ENCODE measurements at regions not wholly inside any gene's neighbourhood (a gene's known extent, or its start where the extent isn't known, plus 50 kb on each side); places are given as distances from the start of the nearest gene placed in this dataset.
"Not testable (repeated sequence)": the region's sequence is repeated elsewhere in the genome, so short reads cannot be mapped to it uniquely, and the experiment has no call there.

DNA sequence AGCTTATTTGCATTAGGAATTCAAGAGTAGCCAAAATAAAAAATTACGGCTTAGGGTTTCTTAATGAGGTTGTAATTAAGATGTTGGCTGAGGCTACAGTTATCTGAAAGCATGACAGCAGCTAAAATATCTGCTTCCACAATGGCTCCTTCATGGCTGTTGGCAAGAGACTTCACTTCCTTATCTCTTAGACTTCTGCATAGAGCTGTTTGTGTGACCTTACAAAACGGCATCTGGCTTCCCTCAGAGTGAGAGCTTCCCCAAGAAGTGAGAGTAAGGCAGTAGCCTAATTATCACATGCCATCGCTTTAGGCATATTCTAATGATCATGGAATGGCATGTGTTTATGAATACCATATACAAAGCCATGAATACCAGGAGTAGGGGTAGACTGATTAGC lies 57.6 kb downstream of the CCDC59 start:
- WGBS, 2 donors: 17 to 21% methylated on average over 3 of the region's 3 CpGs
- DNase-seq (no peak), ATAC-seq (ENCODE audit: low FRiP score) (no peak)
- H3K4me1 ChIP-seq (ENCODE audit: control insufficient read depth in 1 of 2, insufficient read depth in 2 of 2, low read length in 2 of 2): no peaks in the 10 kb centered on the region
- no peaks in the 10 kb centered on the region for H3K27me3 ChIP-seq (ENCODE audit: control insufficient read depth in 1 of 2, insufficient read depth in 2 of 2, low read length in 1 of 2)
- no peaks in the 10 kb centered on the region for H3K36me3 ChIP-seq (ENCODE audit: control insufficient read depth in 1 of 2, insufficient read depth in 2 of 2, low read length in 1 of 2)
- H3K9me3 ChIP-seq (ENCODE audit: control insufficient read depth, low read length): no peaks in the 10 kb centered on the region
- intact Hi-C loops (cut with DNase I): no loop called here
- no peak overlapping the region for H3K4me3 ChIP-seq (ENCODE audit: low read length in 2 of 2)
- no peak overlapping the region for H3K27ac ChIP-seq (ENCODE audit: low read depth in 1 of 2, low read length in 2 of 2)

DNA sequence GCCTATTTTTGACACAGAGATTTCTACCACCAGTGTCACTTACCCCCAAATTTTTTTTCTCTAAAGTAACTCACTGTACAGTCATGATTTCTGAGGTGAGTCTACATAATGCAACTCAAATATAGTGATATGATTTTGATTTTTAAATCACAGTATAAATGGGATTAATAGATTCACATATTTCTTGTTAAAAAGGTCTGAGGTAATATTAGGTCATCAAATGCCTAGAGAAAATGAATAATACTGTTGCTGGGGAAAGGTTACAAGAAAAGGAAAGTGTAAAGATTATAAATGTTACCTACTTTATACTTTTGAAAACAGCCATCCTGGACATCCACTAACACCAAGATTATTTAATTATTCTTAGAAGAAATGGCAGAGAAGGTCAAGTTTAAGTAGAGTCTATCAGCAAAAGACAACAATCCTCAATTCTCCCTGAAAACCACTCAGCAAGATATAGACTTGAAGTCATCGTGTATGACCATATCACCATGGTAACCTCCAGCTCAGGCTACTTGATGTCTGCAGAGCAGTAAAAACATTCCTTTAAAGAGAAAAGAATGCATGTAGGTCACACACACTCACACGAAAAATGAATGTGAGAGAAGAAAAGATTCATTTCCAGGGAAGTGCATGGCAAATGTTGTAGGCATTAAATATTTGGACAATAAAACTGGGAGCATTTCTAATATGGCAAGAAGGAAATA lies 58.7 kb downstream of the CCDC59 start:
- Histone ChIP-seq H3K4me3 (ENCODE audit: low read length in 2 of 2) (no peak overlapping the region), H3K27me3 (ENCODE audit: control insufficient read depth in 1 of 2, insufficient read depth in 2 of 2, low read length in 1 of 2) (no peaks in the 10 kb centered on the region), H3K4me1 (ENCODE audit: control insufficient read depth in 1 of 2, insufficient read depth in 2 of 2, low read length in 2 of 2) (no peaks in the 10 kb centered on the region), H3K36me3 (ENCODE audit: control insufficient read depth in 1 of 2, insufficient read depth in 2 of 2, low read length in 1 of 2) (no peaks in the 10 kb centered on the region), H3K27ac (ENCODE audit: low read depth in 1 of 2, low read length in 2 of 2) (no peak overlapping the region), H3K9me3 (ENCODE audit: control insufficient read depth, low read length) (no peaks in the 10 kb centered on the region)
- 2 to 4% methylated on average over 2 of the region's 2 CpGs for WGBS, 2 donors
- no peak for ATAC-seq (ENCODE audit: low FRiP score)
- intact Hi-C loops (cut with DNase I): no loop called here
- no peak for DNase-seq

DNA sequence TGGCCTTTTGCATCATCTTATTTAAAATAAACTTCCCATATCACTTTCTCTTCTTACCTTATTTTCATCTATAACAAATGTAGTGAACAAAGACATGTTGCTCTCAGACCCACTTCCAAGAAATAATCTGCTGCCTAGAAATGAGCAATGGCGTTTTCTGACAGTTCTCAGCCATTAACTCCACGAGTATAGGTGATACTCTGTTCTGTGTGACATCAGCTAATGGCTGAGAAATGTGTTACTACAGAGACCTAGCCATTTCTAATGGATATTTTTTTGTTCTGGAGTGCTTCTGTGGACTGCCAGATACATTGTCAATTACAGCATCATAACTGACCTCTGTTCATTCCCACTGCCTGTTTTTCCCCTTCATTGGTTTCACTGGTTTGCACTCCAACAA lies 67.8 kb downstream of the CCDC59 start:
- H3K27ac ChIP-seq (ENCODE audit: low read depth in 1 of 2, low read length in 2 of 2): no peak overlapping the region
- H3K4me3 ChIP-seq (ENCODE audit: low read length in 2 of 2): no peak overlapping the region
- no peaks in the 10 kb centered on the region for H3K27me3 ChIP-seq (ENCODE audit: control insufficient read depth in 1 of 2, insufficient read depth in 2 of 2, low read length in 1 of 2)
- 46 to 53% methylated on average over 2 of the region's 2 CpGs for WGBS, 2 donors
- H3K9me3 ChIP-seq (ENCODE audit: control insufficient read depth, low read length): no peaks in the 10 kb centered on the region
- intact Hi-C loops (cut with DNase I): no loop called here
- H3K4me1 ChIP-seq (ENCODE audit: control insufficient read depth in 1 of 2, insufficient read depth in 2 of 2, low read length in 2 of 2): no peaks in the 10 kb centered on the region
- no peak for ATAC-seq (ENCODE audit: low FRiP score)
- no peak for DNase-seq
- no peaks in the 10 kb centered on the region for H3K36me3 ChIP-seq (ENCODE audit: control insufficient read depth in 1 of 2, insufficient read depth in 2 of 2, low read length in 1 of 2)

DNA sequence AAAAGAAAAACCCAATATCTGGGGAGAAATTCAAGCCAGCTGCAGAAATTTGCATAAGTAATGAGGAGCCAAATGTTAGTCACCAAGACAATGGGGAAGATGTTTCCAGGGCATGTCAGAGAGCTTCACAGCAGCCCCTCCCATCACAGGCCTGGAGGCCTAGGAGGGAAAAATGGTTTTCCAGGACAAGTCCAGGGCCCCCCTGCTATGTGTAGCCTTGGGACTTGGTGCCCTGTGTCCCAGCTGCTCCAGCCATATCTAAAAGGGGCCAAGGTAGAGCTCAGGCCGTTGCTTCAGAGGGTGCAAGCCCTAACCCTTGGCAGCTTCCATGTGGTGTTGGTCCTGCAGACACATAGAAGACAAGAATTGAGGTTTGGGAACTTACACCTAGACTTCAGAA lies 76.9 kb downstream of the CCDC59 start:
- DNase-seq; intact Hi-C loops (cut with DNase I); ATAC-seq (ENCODE audit: low FRiP score); H3K4me1 ChIP-seq (ENCODE audit: control insufficient read depth in 1 of 2, insufficient read depth in 2 of 2, low read length in 2 of 2); H3K9me3 ChIP-seq (ENCODE audit: control insufficient read depth, low read length); H3K36me3 ChIP-seq (ENCODE audit: control insufficient read depth in 1 of 2, insufficient read depth in 2 of 2, low read length in 1 of 2); H3K27ac ChIP-seq (ENCODE audit: low read depth in 1 of 2, low read length in 2 of 2); H3K4me3 ChIP-seq (ENCODE audit: low read length in 2 of 2); H3K27me3 ChIP-seq (ENCODE audit: control insufficient read depth in 1 of 2, insufficient read depth in 2 of 2, low read length in 1 of 2): not testable (repeated sequence)
- 0 to 39% methylated on average over 1 of the region's 1 CpG for WGBS, 2 donors

DNA sequence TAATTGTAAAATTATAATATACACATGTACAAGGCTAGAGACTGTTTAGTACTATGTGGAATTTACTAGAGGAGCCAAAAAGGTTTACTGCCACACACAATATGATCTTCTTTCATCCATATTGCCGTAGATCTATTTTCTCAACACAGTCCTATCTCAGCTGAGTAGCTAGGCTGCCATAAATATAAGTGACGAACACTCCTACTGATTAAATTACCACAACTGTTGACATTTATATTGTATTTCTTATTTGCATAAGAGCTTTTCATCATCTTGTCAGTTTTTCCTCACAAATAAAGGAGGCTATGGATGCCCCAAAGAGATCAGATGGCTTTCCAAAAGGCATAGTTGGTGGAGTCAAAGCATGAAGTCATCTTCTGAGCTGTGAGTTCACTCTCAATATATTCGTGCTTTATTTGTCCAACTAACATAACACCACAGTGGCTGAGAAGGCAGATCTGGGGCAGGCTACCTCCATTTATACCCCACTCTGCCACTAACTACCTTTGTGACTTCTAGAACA lies 78.6 kb downstream of the CCDC59 start:
- intact Hi-C loops (cut with DNase I): no loop called here
- DNase-seq (no peak), ATAC-seq (ENCODE audit: low FRiP score) (no peak)
- peaks cover 2% of the 10 kb centered on the region for H3K9me3 ChIP-seq (ENCODE audit: control insufficient read depth, low read length)
- H3K27ac ChIP-seq (ENCODE audit: low read depth in 1 of 2, low read length in 2 of 2): no peak overlapping the region
- WGBS, 2 donors: 18 to 41% methylated on average over 3 of the region's 3 CpGs
- H3K27me3 ChIP-seq (ENCODE audit: control insufficient read depth in 1 of 2, insufficient read depth in 2 of 2, low read length in 1 of 2): no peaks in the 10 kb centered on the region
- H3K4me3 ChIP-seq (ENCODE audit: low read length in 2 of 2): no peak overlapping the region
- no peaks in the 10 kb centered on the region for H3K4me1 ChIP-seq (ENCODE audit: control insufficient read depth in 1 of 2, insufficient read depth in 2 of 2, low read length in 2 of 2)
- H3K36me3 ChIP-seq (ENCODE audit: control insufficient read depth in 1 of 2, insufficient read depth in 2 of 2, low read length in 1 of 2): no peaks in the 10 kb centered on the region

DNA sequence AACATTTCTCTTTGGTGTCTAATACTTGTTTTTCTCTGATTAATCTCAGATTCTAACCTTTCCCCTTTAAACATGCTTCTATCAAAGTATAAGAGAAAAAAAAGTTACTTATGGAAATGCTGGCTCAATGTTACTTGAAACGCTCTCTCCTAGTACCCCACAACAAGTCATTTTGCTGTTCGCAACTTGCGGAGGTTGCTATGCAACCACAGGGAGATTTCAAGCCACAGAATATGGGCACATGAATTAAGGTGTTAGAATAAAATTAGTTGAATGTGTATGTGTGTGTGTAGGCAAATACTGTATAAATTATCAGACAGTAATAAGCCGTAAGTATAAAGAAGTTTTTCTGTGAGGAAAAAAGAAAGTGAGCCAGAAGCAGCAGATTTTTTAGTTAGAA lies 80.6 kb downstream of the CCDC59 start:
- no peak overlapping the region for H3K4me3 ChIP-seq (ENCODE audit: low read length in 2 of 2)
- H3K27ac ChIP-seq (ENCODE audit: low read depth in 1 of 2, low read length in 2 of 2): no peak overlapping the region
- H3K27me3 ChIP-seq (ENCODE audit: control insufficient read depth in 1 of 2, insufficient read depth in 2 of 2, low read length in 1 of 2): no peaks in the 10 kb centered on the region
- intact Hi-C loops (cut with DNase I): no loop called here
- H3K9me3 ChIP-seq (ENCODE audit: control insufficient read depth, low read length): peaks cover 2% of the 10 kb centered on the region
- ATAC-seq (ENCODE audit: low FRiP score) (no peak), DNase-seq (no peak)
- H3K4me1 ChIP-seq (ENCODE audit: control insufficient read depth in 1 of 2, insufficient read depth in 2 of 2, low read length in 2 of 2): no peaks in the 10 kb centered on the region
- no peaks in the 10 kb centered on the region for H3K36me3 ChIP-seq (ENCODE audit: control insufficient read depth in 1 of 2, insufficient read depth in 2 of 2, low read length in 1 of 2)
- WGBS, 2 donors: 56 to 60% methylated on average over 4 of the region's 4 CpGs

DNA sequence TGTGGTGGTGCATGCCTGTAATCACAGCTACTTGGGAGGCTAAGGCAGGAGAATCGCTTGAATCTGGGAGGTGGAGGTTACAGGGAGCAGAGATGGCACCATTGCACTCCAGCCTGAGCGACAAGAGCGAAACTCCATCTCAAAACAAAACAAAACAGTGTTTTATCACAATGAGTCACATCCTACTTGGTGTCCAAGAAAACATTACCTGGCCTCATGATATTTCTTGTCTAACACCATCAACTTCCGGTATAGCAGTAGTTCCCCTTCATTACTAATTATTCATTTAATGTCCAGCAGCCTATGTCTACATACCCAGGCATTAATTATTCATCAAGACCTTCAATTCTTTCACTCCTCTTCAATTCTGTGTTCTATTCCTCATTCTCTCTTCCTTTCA lies 115.5 kb downstream of the CCDC59 start:
- Histone ChIP-seq H3K27ac (ENCODE audit: low read depth in 1 of 2, low read length in 2 of 2) (no peak overlapping the region), H3K36me3 (ENCODE audit: control insufficient read depth in 1 of 2, insufficient read depth in 2 of 2, low read length in 1 of 2) (no peaks in the 10 kb centered on the region), H3K9me3 (ENCODE audit: control insufficient read depth, low read length) (no peaks in the 10 kb centered on the region), H3K27me3 (ENCODE audit: control insufficient read depth in 1 of 2, insufficient read depth in 2 of 2, low read length in 1 of 2) (no peaks in the 10 kb centered on the region), H3K4me3 (ENCODE audit: low read length in 2 of 2) (no peak overlapping the region), H3K4me1 (ENCODE audit: control insufficient read depth in 1 of 2, insufficient read depth in 2 of 2, low read length in 2 of 2) (no peaks in the 10 kb centered on the region)
- WGBS, 2 donors: 78 to 84% methylated on average over 4 of the region's 4 CpGs
- intact Hi-C loops (cut with DNase I): no loop called here
- DNase-seq (no peak), ATAC-seq (ENCODE audit: low FRiP score) (no peak)

DNA sequence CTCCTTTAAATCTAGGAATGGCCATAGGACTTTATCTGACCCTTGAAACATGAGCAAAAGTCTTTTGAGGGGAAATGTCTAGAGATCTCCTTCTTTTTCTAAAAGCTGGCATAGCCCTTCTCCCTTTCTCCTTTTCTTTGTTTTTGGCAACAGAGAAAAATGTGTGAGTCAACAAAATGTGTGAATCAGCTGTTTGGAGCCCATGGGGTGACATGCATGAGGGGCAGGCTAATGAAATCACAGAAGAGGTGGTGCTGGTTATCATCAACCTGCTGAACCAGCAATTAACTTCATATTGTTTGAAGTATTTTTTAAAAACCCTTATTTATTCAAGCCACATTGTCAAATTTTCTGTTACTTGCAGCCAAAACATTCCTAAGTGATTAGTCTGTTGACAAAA lies 132.3 kb downstream of the CCDC59 start:
- DNase-seq: no peak
- H3K4me3 ChIP-seq (ENCODE audit: low read length in 2 of 2): no peak overlapping the region
- no peaks in the 10 kb centered on the region for H3K4me1 ChIP-seq (ENCODE audit: control insufficient read depth in 1 of 2, insufficient read depth in 2 of 2, low read length in 2 of 2)
- H3K27ac ChIP-seq (ENCODE audit: low read depth in 1 of 2, low read length in 2 of 2): no peak overlapping the region
- ATAC-seq (ENCODE audit: low FRiP score): no peak
- no peaks in the 10 kb centered on the region for H3K27me3 ChIP-seq (ENCODE audit: control insufficient read depth in 1 of 2, insufficient read depth in 2 of 2, low read length in 1 of 2)
- intact Hi-C loops (cut with DNase I): no loop called here
- no peaks in the 10 kb centered on the region for H3K36me3 ChIP-seq (ENCODE audit: control insufficient read depth in 1 of 2, insufficient read depth in 2 of 2, low read length in 1 of 2)
- H3K9me3 ChIP-seq (ENCODE audit: control insufficient read depth, low read length): no peaks in the 10 kb centered on the region

DNA sequence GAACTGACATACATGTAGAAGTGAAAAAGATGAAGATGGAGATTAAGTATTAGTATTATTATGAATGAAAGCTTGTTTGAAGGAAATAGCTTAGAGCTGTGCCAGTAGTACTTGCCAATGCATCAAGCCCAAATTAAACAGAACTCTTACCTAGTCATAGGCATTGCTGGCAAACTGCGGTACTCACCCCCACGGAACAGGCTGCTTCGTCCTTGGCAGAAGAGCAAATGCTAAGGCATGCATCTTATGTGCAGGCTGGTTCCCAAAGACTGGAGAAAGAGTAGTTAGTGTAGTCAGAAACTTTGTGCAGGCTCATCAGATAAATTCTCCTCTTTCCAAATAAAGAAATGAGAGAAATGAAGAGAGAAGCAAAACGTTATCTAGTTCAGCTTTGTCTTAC lies 134.8 kb downstream of the CCDC59 start:
- intact Hi-C loops (cut with DNase I): no loop called here
- H3K4me3 ChIP-seq (ENCODE audit: low read length in 2 of 2): no peak overlapping the region
- DNase-seq: no peak
- no peak for ATAC-seq (ENCODE audit: low FRiP score)
- H3K27ac ChIP-seq (ENCODE audit: low read depth in 1 of 2, low read length in 2 of 2): no peak overlapping the region
- no peaks in the 10 kb centered on the region for H3K36me3 ChIP-seq (ENCODE audit: control insufficient read depth in 1 of 2, insufficient read depth in 2 of 2, low read length in 1 of 2)
- WGBS, 2 donors: 70 to 85% methylated on average over 4 of the region's 4 CpGs
- H3K9me3 ChIP-seq (ENCODE audit: control insufficient read depth, low read length): no peaks in the 10 kb centered on the region
- no peaks in the 10 kb centered on the region for H3K27me3 ChIP-seq (ENCODE audit: control insufficient read depth in 1 of 2, insufficient read depth in 2 of 2, low read length in 1 of 2)
- no peaks in the 10 kb centered on the region for H3K4me1 ChIP-seq (ENCODE audit: control insufficient read depth in 1 of 2, insufficient read depth in 2 of 2, low read length in 2 of 2)

All from aorta (tissue), 5 donors.